ENCODE measurements at regions not wholly inside any gene's neighbourhood (a gene's known extent, or its start where the extent isn't known, plus 50 kb on each side); places are given as distances from the start of the nearest gene placed in this dataset.
"Not testable (repeated sequence)": the region's sequence is repeated elsewhere in the genome, so short reads cannot be mapped to it uniquely, and the experiment has no call there.

GRCh38 chr2:145591109-145591809 lies 1071.3 kb upstream of the ZEB2 start:
- no peak for DNase-seq

GRCh38 chr2:145587922-145588321 lies 1068.0 kb upstream of the ZEB2 start:
- DNase-seq: no peak

- DNase-seq: no peak
Measured at GRCh38 chr2:145584353-145584752, 1064.4 kb upstream of the ZEB2 start.

GRCh38 chr2:145573608-145574007 lies 1053.7 kb upstream of the ZEB2 start:
- no peak for DNase-seq

GRCh38 chr2:145572238-145572637 lies 1052.3 kb upstream of the ZEB2 start:
- DNase-seq: no peak

- no peak for DNase-seq
Measured at GRCh38 chr2:145569108-145569507, 1049.2 kb upstream of the ZEB2 start.

- DNase-seq: peak; percentile 34
Measured at GRCh38 chr2:145563741-145564615, 1044.1 kb upstream of the ZEB2 start.

- no peak for DNase-seq
Measured at GRCh38 chr2:145561152-145561551, 1041.2 kb upstream of the ZEB2 start.

- DNase-seq: no peak
Measured at GRCh38 chr2:145558617-145559350, 1038.9 kb upstream of the ZEB2 start.

- no peak for DNase-seq
Measured at GRCh38 chr2:145555360-145555759, 1035.4 kb upstream of the ZEB2 start.

- DNase-seq: no peak
Measured at GRCh38 chr2:145551686-145552085, 1031.8 kb upstream of the ZEB2 start.

GRCh38 chr2:145548479-145548878 lies 1028.6 kb upstream of the ZEB2 start:
- no peak for DNase-seq

- no peak for DNase-seq
Measured at GRCh38 chr2:145547620-145548019, 1027.7 kb upstream of the ZEB2 start.

GRCh38 chr2:145546091-145546490 lies 1026.2 kb upstream of the ZEB2 start:
- DNase-seq: no peak

GRCh38 chr2:145543856-145544255 lies 1023.9 kb upstream of the ZEB2 start:
- no peak for DNase-seq

- DNase-seq: no peak
Measured at GRCh38 chr2:145543155-145543554, 1023.2 kb upstream of the ZEB2 start.

GRCh38 chr2:145541028-145541427 lies 1021.1 kb upstream of the ZEB2 start:
- no peak for DNase-seq

- no peak for DNase-seq
Measured at GRCh38 chr2:145538661-145539350, 1018.9 kb upstream of the ZEB2 start.

- DNase-seq: no peak
Measured at GRCh38 chr2:145530653-145531052, 1010.7 kb upstream of the ZEB2 start.

- no peak for DNase-seq
Measured at GRCh38 chr2:145524836-145525235, 1004.9 kb upstream of the ZEB2 start.

- no peak for DNase-seq
Measured at GRCh38 chr2:145524303-145524702, 1004.4 kb upstream of the ZEB2 start.

- DNase-seq: not testable (repeated sequence)
Measured at GRCh38 chr2:145519254-145519653, 999.3 kb upstream of the ZEB2 start.

GRCh38 chr2:145511946-145512345 lies 992.0 kb upstream of the ZEB2 start:
- DNase-seq: no peak

All from SHP77 treated with DMSO at 0.1 percent for 48 hours (cell line).